RWPE1 (cell line): ENCODE measurements at regions not wholly inside any gene's neighbourhood (a gene's known extent, or its start where the extent isn't known, plus 50 kb on each side); places are given as distances from the start of the nearest gene placed in this dataset.

Experiments used
- CTCF ChIA-PET: fragments of 350-600 bp; sonication (Branson Sonifier 250); formaldehyde crosslinking; extraction: SDS; loops from one replicate; lab custom pipeline; 2021; lab: Yijun Ruan, JAX
- POLR2A ChIA-PET: fragments of 400-600 bp; formaldehyde crosslinking; extraction: SDS; loops from one replicate; lab custom pipeline; 2020; ENCODE audit warnings: antibody characterized with exemption; ENCODE audit not compliant: low non-redundant PET; lab: Yijun Ruan, JAX
- DNase-seq: peaks from one replicate; pipeline ENCODE4 v3.0.0; 2012; ENCODE audit warnings: low spot score
- H3K27ac ChIP-seq: fragments of 450-650 bp; 2 replicates; pipeline ENCODE4 v1.5.1; 2017
- TF ChIP-seq, protein P1 (sequence below): fragments of 450-650 bp; conservative IDR thresholded peaks from 2 replicates; pipeline ENCODE4 v1.5.1; 2017; ENCODE audit warnings: low read depth, mild to moderate bottlenecking

DNA sequence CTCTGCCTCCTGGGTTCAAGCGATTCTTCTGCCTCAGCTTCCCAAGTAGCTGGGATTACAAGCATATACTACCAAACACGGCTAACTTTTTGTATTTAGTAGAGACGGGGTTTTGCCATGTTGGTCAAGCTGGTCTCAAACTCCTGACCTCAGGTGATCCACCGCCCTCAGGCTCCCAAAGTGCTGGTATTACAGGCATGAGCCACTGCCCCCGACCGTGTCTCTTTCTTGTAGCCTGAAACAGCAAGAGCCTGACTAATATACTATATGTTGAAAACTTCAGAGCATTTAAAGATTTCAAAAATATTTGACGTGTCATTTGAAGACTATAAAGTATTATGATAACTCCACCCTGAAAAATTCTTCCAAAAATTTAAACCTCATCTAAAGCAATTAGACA lies 71.7 kb upstream of the ZNF648 start:
- no peak overlapping the region for H3K27ac ChIP-seq
- TF ChIP-seq, protein P1, sequence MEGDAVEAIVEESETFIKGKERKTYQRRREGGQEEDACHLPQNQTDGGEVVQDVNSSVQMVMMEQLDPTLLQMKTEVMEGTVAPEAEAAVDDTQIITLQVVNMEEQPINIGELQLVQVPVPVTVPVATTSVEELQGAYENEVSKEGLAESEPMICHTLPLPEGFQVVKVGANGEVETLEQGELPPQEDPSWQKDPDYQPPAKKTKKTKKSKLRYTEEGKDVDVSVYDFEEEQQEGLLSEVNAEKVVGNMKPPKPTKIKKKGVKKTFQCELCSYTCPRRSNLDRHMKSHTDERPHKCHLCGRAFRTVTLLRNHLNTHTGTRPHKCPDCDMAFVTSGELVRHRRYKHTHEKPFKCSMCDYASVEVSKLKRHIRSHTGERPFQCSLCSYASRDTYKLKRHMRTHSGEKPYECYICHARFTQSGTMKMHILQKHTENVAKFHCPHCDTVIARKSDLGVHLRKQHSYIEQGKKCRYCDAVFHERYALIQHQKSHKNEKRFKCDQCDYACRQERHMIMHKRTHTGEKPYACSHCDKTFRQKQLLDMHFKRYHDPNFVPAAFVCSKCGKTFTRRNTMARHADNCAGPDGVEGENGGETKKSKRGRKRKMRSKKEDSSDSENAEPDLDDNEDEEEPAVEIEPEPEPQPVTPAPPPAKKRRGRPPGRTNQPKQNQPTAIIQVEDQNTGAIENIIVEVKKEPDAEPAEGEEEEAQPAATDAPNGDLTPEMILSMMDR, result no peak
- DNase-seq, result no peak
- CTCF ChIA-PET, result interaction anchor here (1.5 kb wide), 1 partner anchor 10 kb away, joined by 4 read pairs; no protein-coding TSS in a partner anchor
- POLR2A ChIA-PET, result no interaction called here

DNA sequence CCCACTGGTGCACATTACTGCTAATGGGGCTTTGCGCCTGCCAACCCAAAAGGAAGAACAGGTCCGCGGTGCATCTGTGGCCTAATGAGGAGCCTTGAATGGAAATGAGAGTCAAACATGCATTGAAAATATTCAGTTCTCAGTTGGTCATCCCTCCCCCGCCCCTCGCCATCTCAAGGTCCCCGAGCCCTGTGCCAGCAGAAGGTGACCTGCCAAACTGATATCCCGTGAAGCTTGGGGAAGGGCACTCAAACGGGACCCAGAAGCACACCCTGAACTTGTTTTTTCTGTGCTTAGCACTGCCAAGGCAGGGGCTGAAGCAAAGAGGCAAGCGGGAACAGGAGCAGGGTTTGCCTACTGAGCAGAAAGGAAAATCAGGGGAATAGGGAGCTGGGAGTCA lies 67.9 kb upstream of the ZNF648 start:
- no peak overlapping the region for H3K27ac ChIP-seq
- ChIA-PET CTCF (interaction anchor here (0.6 to 1.4 kb wide), 2 partner anchors 15 to 22 kb away, joined by 3 read pairs; no protein-coding TSS in a partner anchor), POLR2A (no interaction called here)
- TF ChIP-seq, protein P1, result no peak
- DNase-seq, result no peak

DNA sequence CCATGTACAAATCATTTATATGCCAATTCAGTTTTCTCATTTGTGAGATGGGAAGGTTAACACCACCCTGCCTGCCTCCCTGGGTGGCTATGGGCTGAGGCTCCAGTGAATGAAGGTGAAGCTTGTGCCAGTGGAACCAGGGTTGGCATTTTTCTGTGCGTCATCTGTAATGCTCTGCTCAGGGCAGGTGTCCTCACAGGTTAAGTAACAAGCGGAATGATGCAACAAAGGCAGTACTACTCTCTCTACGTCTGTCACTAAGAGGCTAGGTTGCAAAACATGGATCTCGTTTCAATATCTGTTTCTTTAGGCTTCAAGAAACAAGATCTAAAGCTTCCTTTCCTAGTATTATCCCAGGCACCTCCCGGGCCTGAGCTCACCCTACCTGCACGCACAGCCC lies 67.0 kb upstream of the ZNF648 start:
- CTCF ChIA-PET, result interaction anchor here (0.7 kb wide), 1 partner anchor 15 kb away, joined by 3 read pairs; no protein-coding TSS in a partner anchor
- POLR2A ChIA-PET, result no interaction called here
- no peak overlapping the region for H3K27ac ChIP-seq
- DNase-seq, result no peak
- TF ChIP-seq, protein P1, result no peak

DNA sequence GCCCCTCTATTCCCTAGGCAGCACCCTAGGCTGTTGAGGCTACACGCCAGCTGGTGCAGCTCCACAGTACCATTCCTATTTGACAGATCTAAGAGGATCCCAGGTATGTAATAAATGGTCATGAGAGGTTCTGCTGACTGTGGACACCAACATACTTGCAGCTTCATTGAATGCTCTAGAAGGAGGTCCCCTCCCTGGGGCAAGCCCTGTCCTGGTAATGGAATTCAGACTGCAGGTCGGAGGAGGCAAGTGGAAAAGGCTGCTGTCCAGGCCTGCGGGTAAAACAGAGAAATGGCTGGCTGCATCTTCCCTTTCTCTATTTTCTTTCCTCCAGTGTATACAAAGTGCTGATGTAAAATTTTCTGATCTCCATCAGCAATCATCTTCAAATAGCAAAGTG lies 66.1 kb upstream of the ZNF648 start:
- CTCF ChIA-PET, result interaction anchor here (0.7 kb wide), 1 partner anchor 18 kb away, joined by 3 read pairs; no protein-coding TSS in a partner anchor
- TF ChIP-seq, protein P1, result no peak
- POLR2A ChIA-PET, result no interaction called here
- H3K27ac ChIP-seq, result no peak overlapping the region
- DNase-seq, result no peak

DNA sequence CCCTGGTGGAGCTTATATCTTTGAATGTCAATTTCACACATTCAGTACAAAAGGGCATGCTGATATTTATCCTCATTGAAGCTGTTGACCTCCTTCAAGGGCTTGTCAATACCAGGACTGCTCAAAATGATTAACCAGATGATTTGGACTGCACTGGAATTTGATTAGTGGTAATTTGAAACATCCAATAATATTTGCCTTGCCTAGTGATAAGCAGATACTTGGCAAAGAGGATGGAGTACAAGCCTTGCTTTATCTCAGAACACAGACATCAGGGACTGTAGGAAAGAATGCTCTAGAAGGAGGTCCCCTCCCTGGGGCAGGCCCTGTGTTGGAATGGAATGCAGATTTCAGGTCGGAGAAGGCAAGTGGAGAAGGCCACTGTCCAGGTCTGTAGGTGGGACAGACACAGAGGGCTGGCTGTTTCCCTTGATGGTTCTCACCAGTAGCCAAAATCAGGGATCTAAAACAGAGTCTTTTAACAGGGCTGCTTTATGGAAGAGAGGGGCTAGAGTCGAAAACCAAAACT lies 64.8 kb upstream of the ZNF648 start:
- TF ChIP-seq, protein P1, result no peak
- H3K27ac ChIP-seq, result no peak overlapping the region
- no peak for DNase-seq
- CTCF ChIA-PET, result no interaction called here
- POLR2A ChIA-PET, result no interaction called here

DNA sequence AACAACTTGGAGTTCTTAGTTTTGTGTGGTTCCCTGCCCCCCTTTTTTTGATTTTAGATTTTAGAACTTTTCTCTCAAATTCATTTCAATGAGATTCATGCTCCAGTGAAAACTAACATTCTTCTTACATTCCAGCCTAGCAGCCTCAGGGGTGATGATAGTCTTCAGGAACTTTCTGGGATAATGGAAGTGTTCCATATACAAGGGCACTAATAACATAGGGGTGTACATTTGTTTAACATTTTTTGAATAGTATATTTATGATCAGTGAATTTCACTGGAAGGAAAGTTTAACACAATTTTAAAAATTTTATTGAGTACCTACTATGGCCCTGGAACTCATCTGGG lies 61.4 kb upstream of the ZNF648 start:
- TF ChIP-seq, protein P1, result no peak
- H3K27ac ChIP-seq, result no peak overlapping the region
- CTCF ChIA-PET, result no interaction called here
- no peak for DNase-seq
- POLR2A ChIA-PET, result no interaction called here
